ENCODE measurements at regions not wholly inside any gene's neighbourhood (a gene's known extent, or its start where the extent isn't known, plus 50 kb on each side); places are given as distances from the start of the nearest gene placed in this dataset.

DNA sequence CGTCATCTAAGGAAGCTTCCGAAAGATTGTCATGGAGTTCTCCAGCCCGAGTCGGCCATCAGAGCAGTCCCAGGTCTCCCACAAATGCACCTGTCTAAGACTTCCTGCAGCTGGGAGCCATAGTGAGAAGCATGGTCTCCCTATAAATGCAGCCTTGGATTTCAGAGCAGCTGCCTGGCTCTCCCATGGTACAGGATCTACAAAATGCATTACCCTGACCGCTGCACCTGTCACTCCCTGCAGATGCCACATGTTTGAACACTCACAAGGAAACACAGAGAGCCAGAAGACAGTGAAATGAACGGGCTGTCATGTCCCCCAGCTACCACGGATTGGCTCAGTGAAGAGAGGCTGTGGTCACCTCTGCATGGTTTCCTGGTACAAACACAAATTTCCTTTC, 702.7 kb downstream of the MED13L start:
- TF ChIP-seq FOSL2 (IDR thresholded peaks at IDR 0.05; ENCODE audit: borderline replicate concordance, low read depth) (no peak), JUND (IDR thresholded peaks at IDR 0.05) (no peak), POLR2AphosphoS5 (IDR thresholded peaks at IDR 0.05; ENCODE audit: low read depth, low read length) (no peak), YY1 (IDR thresholded peaks at IDR 0.05; ENCODE audit: low read depth) (no peak)

Measured in SK-N-SH (cell line).